ENCODE measurements at regions not wholly inside any gene's neighbourhood (a gene's known extent, or its start where the extent isn't known, plus 50 kb on each side); places are given as distances from the start of the nearest gene placed in this dataset.
A peak's percentile ranks its signal among the peaks of the same experiment; 100 is the strongest.
"Not testable (repeated sequence)": the region's sequence is repeated elsewhere in the genome, so short reads cannot be mapped to it uniquely, and the experiment has no call there.

DNA sequence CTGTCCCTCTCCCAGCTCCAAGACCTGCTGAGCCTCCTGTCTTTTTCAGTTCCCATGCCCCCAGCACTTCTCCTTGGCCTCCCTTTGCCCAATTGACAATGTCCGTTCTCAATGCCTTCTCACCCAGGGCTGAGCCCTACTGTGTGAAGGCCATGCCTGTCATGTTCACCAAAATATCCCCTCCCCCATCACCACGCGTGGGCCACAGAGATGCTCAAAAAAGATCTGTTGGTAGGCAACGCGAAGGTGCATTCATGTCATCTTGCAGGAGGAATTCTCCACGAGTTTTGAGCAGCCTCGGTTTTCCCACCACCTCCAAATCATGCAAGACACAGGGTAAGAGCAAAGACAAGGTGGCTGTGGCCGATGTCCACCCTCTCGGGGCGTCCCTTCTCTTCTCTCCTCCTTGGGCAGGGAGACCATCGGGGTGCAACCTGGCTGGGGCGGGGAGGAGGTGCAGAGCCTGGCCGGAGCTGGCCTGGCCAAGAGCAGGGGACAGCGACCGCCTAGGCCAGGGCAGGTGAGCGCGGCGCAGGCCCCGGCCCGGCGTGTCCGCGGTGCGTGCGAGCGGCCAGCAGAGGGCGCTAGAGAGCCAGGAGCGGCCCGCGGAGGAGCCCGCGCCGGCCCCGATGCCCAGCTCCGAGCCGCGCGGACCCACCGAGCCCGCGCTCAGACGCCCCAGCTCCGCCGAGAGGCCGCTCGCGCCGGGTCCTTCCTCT is 56.3 kb upstream of the KRTAP5-11 start:
- peak; percentile 36 to 58 (median 53) for DNase-seq (ENCODE audit: low read depth in 2 of 3, low spot score in 2 of 3)

DNA sequence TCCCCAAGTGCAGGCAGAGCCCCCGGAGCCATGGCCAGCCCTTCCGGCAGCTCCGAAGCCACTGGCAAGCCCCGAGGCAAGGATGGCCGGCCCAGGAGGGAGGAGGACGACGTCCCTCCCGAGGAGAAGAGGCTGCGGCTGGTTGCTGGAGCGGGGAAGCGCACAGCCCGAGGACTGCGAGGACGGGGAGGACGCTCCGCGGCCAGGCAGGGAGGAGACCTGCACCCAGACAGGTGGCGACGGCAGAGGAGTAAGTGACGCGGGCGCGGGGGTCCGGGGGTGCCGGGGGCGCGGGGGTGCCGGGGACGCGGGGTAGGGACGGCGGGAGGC is 56.8 kb upstream of the KRTAP5-11 start:
- peak in 1 of 3 donors; percentile 13 for DNase-seq (ENCODE audit: low read depth in 2 of 3, low spot score in 2 of 3)

DNA sequence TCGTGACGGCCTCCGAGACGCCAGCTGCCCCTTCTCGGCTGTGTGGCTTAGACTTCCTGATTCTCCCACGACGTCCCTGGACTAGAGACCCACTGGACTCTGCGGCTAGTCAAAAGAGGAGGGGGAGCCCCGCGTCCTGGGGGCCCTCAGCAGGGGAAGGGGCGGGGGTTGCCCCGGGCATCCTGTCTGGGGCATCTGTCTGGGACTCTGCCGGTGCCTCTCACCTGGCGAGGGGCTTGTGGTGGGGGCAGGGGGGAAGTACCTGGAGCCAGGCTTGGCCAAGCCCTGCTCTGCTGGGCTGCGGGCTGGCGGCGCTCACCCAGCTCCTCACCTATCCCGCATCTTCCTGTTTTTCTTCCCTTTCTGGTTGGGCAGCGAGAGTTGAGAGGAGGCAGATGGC is 57.2 kb upstream of the KRTAP5-11 start:
- DNase-seq (ENCODE audit: low read depth in 2 of 3, low spot score in 2 of 3): not testable (repeated sequence)

DNA sequence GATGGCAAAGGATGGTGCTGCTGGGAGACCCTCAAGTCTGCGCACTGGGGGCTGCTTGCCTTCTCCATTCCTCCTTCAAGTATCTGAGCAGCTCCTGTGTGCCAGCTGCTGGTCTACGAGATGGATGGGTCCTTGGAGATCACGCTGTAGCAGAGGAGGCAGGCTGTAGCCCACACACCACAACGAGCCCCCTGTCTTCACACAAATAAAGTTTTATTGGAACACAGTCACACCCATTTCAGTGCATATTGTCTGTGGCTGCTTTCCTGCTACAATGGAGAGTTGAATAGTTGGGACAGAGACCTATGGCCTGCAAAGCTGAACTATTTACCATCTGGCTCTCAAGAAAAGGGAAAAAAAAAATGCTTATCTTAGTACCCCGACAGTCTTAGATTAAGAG is 64.4 kb upstream of the KRTAP5-11 start:
- DNase-seq (ENCODE audit: low read depth in 2 of 3, low spot score in 2 of 3): not testable (repeated sequence)

DNA sequence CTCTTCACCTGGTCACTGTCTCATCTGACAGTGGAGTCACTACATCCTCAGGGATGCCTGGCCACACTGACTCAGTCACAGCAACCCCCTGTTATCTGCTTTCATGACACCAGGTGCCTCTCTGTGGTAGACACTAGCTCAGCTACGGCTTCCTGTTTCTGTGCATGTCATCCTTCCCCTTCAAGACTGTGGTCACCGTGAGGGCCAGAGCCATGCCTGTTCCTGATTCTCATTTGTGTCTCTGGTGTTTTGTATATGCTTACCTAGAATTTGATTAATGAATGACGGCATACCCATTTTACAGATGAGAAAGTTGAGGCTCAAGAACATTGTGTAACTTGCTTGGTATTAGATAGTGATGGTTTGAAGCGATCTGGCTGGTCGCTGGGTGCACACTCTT is 70.3 kb upstream of the KRTAP5-11 start:
- peak in 1 of 3 donors; percentile 7 for DNase-seq (ENCODE audit: low read depth in 2 of 3, low spot score in 2 of 3)

DNA sequence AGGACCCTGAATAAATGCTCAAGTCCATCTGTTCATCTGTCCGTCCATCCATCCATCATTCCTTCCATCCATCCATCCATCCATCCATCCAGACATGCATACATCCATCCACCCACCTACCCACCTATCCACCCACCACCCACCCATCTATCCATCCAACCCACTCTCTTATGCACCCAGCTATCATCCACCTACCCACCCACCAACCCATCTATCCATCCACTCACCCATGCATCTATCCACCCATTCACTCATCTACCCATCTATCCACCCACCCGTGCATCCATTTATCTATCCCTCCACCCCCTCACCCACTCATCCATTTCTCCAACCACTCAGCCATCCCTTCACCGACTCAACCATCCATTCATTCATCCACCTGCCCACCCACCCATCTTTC is 71.7 kb upstream of the KRTAP5-11 start:
- DNase-seq (ENCODE audit: low read depth in 2 of 3, low spot score in 2 of 3): not testable (repeated sequence)

DNA sequence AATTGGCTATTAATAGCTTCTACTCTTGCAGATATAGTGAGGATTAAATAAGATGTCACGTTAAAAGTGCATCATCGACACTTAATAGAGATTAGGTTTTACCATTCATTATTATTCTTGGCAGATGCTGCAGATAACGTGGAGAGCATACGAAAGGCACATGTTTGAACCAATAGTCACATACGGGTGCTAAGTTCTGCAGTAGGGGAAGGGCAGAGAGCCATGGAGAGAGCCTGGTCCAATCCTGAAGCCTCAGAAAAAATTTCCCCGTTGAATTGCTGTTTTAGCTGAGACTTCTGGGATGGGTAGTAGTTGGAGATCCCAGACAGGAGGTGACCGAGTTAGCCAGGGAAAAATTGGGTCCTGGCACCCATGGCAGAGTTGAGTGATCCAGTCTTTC is 72.4 kb upstream of the KRTAP5-11 start:
- DNase-seq (ENCODE audit: low read depth in 2 of 3, low spot score in 2 of 3): not testable (repeated sequence)

DNA sequence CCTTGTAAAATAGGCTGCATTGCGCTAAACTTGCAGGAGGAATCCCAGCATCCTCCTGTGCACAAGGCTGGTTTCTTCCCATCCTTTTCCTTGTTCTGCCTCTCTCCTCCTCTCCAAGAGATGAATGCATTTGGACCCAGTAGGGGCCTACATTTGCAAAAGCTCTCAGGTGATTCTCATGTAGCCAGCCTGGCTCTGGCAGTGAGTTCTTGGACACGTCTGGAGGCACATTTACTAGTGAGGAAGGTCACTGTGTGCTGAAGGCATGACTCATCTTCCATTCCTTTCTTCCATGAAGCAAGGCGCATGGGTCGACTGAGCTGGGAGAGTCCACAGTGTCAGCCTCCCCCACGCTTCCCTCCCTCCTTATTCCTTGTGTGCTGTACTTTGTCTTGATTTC is 73.8 kb upstream of the KRTAP5-11 start:
- not testable (repeated sequence) for DNase-seq (ENCODE audit: low read depth in 2 of 3, low spot score in 2 of 3)

DNA sequence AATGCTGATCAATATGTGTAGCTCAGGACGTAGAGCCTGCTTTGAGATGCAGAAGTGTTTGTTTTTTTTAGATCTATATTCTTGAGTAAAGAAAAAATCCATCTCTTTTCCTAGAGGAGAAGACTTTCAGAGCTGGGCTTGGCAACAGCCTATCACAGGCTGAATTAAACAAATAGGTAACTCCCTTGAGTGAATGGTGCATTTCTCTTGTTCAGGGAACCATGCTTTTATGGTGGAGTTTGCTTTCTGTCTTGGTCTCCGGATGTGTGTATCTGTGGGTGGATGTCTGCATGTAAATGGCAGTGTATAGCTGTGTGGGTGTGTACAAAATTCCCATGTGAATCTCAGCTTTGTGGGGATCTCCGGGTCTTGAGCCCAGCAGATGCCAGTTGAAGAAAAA is 82.3 kb upstream of the KRTAP5-11 start:
- not testable (repeated sequence) for DNase-seq (ENCODE audit: low read depth in 2 of 3, low spot score in 2 of 3)

DNA sequence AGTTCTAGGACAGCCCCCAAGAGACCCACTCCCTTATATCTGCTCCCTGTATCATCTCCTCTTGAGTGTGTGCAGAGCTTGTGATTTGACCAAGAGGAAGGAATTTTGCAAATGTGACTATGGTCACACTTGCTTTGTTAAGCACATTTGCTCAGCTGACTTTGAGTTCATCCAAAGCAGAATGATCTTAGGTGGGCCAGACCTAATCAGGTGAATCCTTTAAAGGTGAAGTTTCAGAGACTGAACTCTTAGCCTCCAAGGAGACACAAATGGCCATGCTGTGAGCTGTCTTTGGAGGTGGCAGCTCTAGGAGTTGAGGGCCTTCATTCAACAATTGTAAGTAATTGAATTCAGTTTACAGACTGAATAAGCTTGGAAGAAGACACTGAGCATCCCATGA is 115.4 kb upstream of the KRTAP5-11 start:
- DNase-seq (ENCODE audit: low read depth in 2 of 3, low spot score in 2 of 3): not testable (repeated sequence)

DNA sequence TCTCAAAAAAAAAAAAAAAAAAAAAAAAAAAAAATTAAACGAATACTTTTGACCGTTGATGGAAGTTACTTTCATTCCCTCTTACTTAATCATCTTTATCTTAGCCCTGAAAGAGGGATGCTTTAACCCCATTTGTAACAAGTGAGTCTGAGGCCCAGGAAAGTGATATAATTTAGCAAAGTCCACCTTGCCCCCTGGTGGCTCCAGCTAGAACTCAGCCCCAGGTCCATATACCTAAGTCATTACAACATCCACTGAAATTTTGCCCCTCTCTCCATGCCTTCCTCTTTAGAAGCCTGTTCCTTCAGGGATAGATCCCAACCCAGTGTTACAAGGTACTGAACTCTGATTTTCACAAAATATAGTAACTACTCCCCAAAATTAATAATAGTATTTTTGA is 116.3 kb upstream of the KRTAP5-11 start:
- DNase-seq (ENCODE audit: low read depth in 2 of 3, low spot score in 2 of 3): peak in 2 of 3 donors; percentile 23 to 52

DNA sequence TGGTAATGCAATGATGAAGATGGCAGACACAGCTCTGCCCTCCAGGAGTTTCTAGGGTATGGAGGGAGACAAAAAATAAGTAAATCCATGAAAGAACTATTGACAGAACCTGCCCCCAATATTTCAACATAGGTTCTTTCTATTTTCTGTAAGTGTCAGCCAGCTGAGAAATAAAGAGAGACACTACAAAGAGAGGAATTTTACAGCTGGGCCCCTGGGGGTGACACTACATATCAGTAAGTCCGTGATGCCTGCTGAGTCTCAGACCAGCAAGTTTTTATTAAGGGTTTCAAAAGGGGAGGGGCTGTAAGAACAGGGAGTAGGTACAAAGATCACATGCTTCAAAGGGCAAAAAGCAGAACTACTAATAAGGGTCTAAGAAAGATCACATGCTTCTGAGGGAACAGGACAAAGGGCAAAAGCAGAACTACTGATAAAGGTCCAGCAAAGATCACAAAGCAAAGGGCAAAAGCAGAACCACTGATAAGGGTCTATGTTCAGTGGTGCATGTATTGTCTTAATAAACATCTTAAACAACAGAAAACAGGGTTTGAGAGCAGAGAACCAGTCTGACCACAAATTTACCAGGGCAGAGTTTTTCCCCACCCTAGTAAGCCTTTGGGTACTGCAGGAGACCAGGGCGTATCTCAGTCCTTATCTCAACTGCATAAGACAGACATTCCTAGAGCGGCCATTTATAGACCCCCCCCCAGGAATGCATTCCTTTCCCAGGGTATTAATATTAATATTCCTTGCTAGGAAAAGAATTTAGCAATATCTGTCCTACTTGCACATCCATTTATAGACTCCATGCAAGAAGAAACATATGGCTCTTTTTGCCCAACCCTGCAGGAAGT is 119.0 kb upstream of the KRTAP5-11 start:
- DNase-seq (ENCODE audit: low read depth in 2 of 3, low spot score in 2 of 3): not testable (repeated sequence)

DNA sequence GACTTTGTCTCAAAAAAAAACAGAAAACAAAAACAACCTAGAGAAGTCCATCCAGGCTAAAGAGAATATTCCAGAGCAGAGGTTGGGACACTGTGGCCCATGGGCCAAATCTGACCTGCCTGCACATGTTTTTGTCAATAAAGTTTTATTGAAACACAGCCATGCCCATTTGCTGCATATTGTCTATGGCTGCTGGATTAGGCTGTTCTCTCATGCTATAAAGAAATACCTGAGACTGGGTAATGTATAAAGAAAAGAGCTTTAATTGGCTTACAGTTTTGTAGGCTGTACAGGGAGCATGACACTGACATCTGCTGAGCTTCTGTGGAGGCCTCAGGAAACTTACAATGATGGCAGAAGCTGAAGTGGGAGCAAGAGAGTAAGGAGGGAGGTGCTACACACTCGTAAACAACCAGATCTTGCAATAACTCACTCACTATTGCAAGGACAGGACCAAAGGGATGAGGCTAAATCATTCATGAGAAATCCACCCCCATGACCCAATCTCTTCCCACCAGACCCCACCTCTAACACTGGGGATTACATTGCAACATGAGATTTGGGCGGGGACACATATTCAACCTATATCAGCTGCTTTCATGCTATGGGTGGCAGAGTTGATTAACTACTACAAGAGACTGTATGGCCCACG is 122.5 kb upstream of the KRTAP5-11 start:
- not testable (repeated sequence) for DNase-seq (ENCODE audit: low read depth in 2 of 3, low spot score in 2 of 3)

DNA sequence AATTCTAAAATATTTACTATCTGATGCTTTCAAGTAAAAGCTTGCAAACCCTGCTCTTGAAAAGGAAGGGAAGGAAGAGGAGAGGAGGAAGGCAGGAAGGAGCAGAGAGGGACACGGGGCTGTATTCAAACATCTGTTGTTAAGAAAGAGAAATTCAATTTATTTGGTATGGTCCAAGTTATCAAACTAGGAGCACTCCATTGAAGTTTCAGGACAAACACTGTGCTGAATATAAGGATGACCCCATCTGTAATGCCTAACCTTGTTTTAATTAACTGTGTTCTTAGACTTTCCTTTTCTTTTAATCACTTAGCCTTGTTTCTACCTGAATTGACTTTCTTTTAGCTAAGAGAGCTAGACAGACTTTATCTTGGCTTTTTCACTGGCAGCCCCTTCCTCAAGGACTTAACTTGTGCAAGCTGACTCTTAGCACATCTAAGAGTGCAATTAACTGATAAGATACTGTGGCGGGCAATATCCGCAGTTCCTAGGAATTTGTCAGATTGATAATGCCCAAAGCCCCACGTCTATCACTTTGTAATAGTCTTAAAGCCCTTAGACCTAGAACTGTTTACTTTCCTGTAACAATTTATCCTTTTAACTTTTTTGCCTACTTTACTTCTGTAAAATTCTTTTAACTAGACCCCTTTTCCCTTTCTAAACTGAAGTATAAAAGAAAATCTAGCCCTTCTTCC is 123.2 kb upstream of the KRTAP5-11 start:
- peak in 1 of 3 donors; percentile 19 for DNase-seq (ENCODE audit: low read depth in 2 of 3, low spot score in 2 of 3)

DNA sequence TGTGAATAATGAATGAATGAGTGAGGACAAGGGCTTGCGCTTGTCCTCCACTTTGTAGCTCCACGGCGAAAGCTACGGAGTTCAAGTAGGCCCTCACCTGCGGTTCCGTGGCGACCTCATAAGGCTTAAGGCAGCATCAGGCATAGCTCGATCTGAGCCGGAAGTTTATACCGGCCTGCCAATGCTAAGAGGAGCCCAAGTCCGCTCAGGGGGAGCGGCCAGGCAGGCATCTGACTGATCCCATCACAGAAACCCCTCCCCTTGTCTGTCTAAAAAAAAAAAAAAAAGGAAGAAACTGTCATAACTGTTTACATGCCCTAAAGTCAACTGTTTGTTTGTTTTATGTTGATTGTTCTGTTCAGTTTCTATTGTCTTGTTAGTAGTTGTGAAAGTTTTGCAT is 124.4 kb upstream of the KRTAP5-11 start:
- not testable (repeated sequence) for DNase-seq (ENCODE audit: low read depth in 2 of 3, low spot score in 2 of 3)

DNA sequence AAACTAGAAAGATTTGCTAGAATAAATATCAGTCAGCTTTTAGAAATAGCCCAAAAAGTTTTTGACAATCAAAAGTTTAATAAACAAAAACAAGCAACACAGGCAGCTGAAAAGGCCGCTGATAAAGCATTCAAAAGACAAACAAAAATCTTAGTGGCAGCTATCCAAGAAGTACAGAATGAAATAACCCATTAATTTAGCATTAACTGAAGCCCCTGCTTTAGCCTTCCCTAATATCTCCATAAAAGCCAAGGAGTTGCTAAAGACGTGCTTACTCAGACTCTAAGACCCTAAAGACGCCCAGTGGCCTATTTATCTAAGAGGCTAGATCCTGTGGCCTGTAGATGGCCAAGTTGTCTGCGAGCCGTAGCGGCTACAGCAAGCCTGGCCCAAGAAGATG is 123.5 kb upstream of the DEFB108B start:
- not testable (repeated sequence) for DNase-seq (ENCODE audit: low read depth in 2 of 3, low spot score in 2 of 3)

DNA sequence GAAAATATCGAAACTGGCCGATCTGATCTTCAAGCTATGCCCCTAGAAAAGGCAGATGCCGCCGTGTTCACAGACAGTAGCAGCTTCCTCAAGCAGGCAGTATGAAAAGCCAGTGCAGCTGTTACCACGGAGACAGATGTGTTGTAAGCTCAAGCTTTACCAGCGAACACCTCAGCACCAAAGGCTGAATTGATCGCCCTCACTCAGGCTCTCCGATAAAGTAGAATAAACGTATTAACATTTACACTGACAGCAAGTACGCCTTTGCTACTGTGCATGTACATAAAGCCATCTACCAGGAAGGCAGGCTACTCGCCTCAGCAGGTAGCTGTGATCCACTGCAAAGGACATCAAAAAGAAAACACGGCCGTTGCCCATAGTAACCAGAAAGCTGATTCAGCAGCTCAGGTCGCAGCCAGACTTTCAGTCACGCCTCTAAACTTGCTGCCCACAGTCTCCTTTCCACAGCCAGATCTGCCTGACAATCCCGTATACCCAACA is 122.8 kb upstream of the DEFB108B start:
- peak in 2 of 3 donors; percentile 1 to 14 for DNase-seq (ENCODE audit: low read depth in 2 of 3, low spot score in 2 of 3)

DNA sequence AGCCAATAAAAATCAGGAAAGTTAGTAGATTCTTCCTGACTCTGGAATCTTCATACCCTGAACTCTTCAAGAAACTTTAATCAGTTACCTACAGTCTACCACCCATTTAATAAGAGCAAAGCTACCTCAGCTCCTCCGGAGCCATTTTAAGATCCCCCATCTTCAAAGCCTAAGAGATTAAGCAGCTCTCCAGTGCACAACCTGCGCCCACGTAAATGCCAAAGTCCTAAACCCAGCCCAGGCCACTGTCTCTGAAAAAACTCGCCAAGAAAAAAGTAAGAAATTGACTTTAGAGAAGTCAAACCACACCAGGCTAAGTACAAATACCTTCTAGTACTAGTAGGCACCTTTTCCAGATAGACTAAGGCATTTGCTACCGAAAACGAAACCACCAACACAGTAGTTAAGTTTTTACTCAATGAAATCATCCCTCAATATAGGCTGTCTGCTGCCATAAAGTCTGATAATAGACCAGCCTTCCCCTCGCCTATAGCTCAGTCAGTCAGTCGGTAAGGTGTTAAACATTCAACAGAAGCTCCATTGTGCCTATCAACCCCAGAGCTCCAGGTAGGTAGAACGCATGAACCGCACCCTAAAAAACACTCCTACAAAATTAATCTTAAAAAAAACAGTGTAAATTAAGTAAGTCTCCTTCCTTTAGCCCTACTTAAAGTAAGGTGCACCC is 122.2 kb upstream of the DEFB108B start:
- DNase-seq (ENCODE audit: low read depth in 2 of 3, low spot score in 2 of 3): peak in 1 of 3 donors; percentile 3

DNA sequence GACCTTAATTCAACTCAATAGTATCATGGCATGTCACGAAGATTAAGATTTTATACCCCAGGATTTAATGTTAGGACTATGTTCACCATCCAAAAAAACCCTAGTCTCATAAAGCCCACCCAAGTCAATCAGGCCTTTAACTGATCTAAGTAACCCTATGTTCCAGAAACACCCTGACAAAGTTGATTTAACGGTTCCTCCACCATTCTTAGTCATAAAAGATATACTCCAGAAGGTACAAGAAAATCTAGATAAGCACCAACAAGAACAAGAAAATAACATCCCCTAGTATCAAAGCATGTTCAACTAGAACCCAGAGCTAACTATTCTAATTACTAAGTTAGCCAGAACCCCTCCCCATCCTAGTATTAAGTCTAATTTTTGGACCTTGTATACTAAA is 120.7 kb upstream of the DEFB108B start:
- not testable (repeated sequence) for DNase-seq (ENCODE audit: low read depth in 2 of 3, low spot score in 2 of 3)

DNA sequence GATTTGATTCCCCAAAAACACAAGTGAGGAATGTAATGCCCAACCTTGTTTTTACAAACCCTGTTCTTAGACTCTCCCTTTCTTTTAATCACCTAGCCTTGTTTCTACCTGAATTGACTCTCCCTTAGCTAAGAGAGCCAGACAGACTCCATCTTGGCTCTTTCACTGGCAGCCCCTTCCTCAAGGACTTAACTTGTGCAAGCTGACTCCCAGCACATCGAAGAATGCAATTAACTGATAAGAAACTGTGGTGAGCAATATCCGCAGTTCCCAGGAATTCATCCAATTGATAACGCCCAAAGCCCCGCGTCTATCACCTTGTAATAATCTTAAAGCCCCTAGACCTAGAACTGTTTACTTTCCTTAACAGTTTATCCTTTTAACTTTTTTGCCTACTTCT is 120.2 kb upstream of the DEFB108B start:
- DNase-seq (ENCODE audit: low read depth in 2 of 3, low spot score in 2 of 3): not testable (repeated sequence)
